ENCODE measurements at regions not wholly inside any gene's neighbourhood (a gene's known extent, or its start where the extent isn't known, plus 50 kb on each side); places are given as distances from the start of the nearest gene placed in this dataset.

DNA sequence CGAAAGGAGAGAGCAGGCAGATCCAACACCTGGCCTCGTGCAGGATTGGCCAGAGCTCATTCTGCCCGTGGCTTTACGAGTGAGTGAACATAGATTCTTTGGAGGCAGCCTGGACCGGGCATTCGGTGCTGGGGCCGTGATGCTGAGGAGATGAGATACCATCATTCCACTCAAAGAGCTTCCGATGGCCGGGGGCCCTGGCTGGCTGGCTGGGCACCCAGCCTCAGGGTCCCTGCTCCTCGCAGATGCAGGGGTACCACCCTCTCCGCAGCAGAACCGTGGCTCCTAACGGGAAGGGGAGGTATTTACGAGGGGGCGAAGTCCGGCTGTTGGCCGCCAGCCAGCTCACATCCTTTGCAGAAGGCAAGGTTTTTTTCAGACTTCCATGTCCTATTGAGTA is 66.1 kb upstream of the FOXF1 start:
- DNase-seq (ENCODE audit: low spot score): no peak
- Histone ChIP-seq H3K9me3 (ENCODE audit: severe bottlenecking) (no peaks in the 10 kb centered on the region), H3K27ac (ENCODE audit: poor library complexity, severe bottlenecking) (no peak overlapping the region), H3K36me3 (ENCODE audit: low read depth) (no peaks in the 10 kb centered on the region), H3K4me1 (ENCODE audit: insufficient read depth, poor library complexity, severe bottlenecking) (no peaks in the 10 kb centered on the region), H3K27me3 (ENCODE audit: insufficient read depth, poor library complexity, severe bottlenecking) (peaks cover 93% of the 10 kb centered on the region), H3K4me3 (ENCODE audit: severe bottlenecking) (no peak overlapping the region)
- TF ChIP-seq, protein P1, sequence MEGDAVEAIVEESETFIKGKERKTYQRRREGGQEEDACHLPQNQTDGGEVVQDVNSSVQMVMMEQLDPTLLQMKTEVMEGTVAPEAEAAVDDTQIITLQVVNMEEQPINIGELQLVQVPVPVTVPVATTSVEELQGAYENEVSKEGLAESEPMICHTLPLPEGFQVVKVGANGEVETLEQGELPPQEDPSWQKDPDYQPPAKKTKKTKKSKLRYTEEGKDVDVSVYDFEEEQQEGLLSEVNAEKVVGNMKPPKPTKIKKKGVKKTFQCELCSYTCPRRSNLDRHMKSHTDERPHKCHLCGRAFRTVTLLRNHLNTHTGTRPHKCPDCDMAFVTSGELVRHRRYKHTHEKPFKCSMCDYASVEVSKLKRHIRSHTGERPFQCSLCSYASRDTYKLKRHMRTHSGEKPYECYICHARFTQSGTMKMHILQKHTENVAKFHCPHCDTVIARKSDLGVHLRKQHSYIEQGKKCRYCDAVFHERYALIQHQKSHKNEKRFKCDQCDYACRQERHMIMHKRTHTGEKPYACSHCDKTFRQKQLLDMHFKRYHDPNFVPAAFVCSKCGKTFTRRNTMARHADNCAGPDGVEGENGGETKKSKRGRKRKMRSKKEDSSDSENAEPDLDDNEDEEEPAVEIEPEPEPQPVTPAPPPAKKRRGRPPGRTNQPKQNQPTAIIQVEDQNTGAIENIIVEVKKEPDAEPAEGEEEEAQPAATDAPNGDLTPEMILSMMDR (IDR thresholded peaks at IDR 0.05; ENCODE audit: poor library complexity, severe bottlenecking): no peak
- peak; percentile 38; the same call in 2 of the 3 replicates for ATAC-seq (ENCODE audit: low read depth)

DNA sequence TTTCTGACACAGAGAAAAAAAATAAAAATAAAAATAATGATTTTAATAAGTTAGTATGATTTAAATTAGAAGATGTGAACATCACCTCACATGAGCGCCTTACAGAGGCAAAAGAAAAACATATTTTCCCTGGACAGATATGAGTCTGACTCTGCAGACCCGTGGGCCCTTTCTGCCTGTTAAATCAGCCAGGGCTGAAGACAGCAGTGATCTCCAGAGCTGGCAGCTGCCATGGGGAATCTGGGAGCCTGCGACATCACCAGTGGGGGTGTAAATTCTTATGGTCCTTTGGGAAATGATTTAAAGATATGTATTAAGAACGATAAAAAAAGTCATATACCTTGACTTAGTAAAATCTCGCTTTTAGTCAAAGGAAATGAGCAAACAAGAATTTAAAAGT is 65.7 kb upstream of the FOXF1 start:
- no peaks in the 10 kb centered on the region for H3K9me3 ChIP-seq (ENCODE audit: severe bottlenecking)
- H3K36me3 ChIP-seq (ENCODE audit: low read depth): no peaks in the 10 kb centered on the region
- no peak overlapping the region for H3K27ac ChIP-seq (ENCODE audit: poor library complexity, severe bottlenecking)
- no peak for ATAC-seq (ENCODE audit: low read depth)
- no peak for DNase-seq (ENCODE audit: low spot score)
- H3K4me3 ChIP-seq (ENCODE audit: severe bottlenecking): no peak overlapping the region
- H3K4me1 ChIP-seq (ENCODE audit: insufficient read depth, poor library complexity, severe bottlenecking): no peaks in the 10 kb centered on the region
- TF ChIP-seq, protein P1 (IDR thresholded peaks at IDR 0.05; ENCODE audit: poor library complexity, severe bottlenecking): no peak
- peaks cover 93% of the 10 kb centered on the region for H3K27me3 ChIP-seq (ENCODE audit: insufficient read depth, poor library complexity, severe bottlenecking)

DNA sequence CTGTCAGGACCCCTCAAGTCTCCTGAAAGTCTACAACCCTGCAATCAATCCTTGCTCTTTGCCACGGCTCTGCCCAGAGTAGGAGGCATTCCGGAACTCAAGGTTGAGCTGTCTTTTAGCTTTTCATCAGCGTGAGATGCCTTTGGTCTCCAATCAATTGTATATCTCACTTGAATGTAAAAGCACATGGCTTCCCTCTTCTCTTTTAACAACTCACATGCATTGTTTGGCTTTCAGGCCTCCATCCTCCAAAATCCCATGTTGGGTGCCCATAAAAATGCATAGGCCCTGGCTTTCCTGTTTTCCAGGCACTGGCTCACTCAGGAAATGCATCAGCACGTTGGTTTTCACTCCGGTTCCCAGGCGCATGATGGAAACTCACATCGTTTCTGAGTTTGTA is 64.0 kb upstream of the FOXF1 start:
- Histone ChIP-seq H3K36me3 (ENCODE audit: low read depth) (no peaks in the 10 kb centered on the region), H3K27me3 (ENCODE audit: insufficient read depth, poor library complexity, severe bottlenecking) (peaks cover 93% of the 10 kb centered on the region), H3K4me1 (ENCODE audit: insufficient read depth, poor library complexity, severe bottlenecking) (no peaks in the 10 kb centered on the region), H3K4me3 (ENCODE audit: severe bottlenecking) (no peak overlapping the region), H3K9me3 (ENCODE audit: severe bottlenecking) (no peaks in the 10 kb centered on the region), H3K27ac (ENCODE audit: poor library complexity, severe bottlenecking) (no peak overlapping the region)
- TF ChIP-seq, protein P1 (IDR thresholded peaks at IDR 0.05; ENCODE audit: poor library complexity, severe bottlenecking): no peak
- DNase-seq (ENCODE audit: low spot score) (no peak), ATAC-seq (ENCODE audit: low read depth) (no peak)

DNA sequence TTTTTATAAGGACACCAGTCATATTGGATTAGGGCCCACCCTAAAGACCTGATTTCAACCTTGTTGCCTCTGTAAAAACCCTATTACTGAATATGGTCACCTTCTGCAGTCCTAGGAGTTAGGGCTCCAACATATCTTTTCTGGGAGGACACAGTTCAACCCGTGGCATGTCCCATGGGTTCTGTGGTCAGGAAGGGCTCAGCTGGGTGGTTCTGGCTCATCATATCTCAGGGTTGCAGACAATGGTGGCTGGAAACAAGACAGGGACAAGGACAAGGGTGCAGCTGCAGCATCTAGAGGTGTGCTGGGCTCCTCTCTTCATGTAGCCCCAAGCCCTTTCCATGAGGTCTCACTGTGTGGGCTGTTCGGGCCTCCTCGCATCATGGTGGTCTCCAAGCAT is 63.1 kb upstream of the FOXF1 start:
- ATAC-seq (ENCODE audit: low read depth) (no peak), DNase-seq (ENCODE audit: low spot score) (no peak)
- TF ChIP-seq, protein P1 (IDR thresholded peaks at IDR 0.05; ENCODE audit: poor library complexity, severe bottlenecking): no peak
- Histone ChIP-seq H3K4me3 (ENCODE audit: severe bottlenecking) (no peak overlapping the region), H3K9me3 (ENCODE audit: severe bottlenecking) (no peaks in the 10 kb centered on the region), H3K27ac (ENCODE audit: poor library complexity, severe bottlenecking) (no peak overlapping the region), H3K36me3 (ENCODE audit: low read depth) (no peaks in the 10 kb centered on the region), H3K4me1 (ENCODE audit: insufficient read depth, poor library complexity, severe bottlenecking) (no peaks in the 10 kb centered on the region), H3K27me3 (ENCODE audit: insufficient read depth, poor library complexity, severe bottlenecking) (peaks cover 93% of the 10 kb centered on the region)

DNA sequence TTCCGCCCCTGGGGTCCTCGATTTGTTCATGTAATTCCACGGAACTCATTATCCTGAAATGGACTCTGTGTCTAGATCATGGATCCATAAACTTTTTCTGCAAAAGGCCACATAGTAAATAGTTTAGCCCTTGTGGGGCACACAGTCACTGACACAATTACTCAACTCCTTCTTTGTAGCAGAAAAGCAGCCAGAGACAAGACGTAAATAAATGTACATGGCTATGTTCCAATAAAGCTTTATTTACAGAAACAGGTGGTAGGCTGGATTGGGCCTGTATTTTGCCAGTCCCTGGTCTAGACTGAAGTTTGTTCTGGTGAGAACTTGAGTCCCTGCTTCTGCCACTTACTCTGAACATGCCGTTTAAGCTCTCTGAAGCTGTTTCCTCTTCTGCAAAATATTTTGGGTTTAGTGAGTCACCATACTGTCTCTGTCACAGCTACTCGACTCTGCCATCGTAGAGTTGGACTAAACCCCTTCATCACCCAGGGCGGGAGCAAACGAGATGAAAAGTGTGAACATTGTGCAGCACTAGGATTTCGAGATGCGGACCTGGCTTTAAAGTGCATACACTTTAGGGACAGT is 61.9 kb upstream of the FOXF1 start:
- no peak overlapping the region for H3K27ac ChIP-seq (ENCODE audit: poor library complexity, severe bottlenecking)
- no peak overlapping the region for H3K4me3 ChIP-seq (ENCODE audit: severe bottlenecking)
- DNase-seq (ENCODE audit: low spot score) (no peak), ATAC-seq (ENCODE audit: low read depth) (no peak)
- H3K4me1 ChIP-seq (ENCODE audit: insufficient read depth, poor library complexity, severe bottlenecking): no peaks in the 10 kb centered on the region
- TF ChIP-seq, protein P1 (IDR thresholded peaks at IDR 0.05; ENCODE audit: poor library complexity, severe bottlenecking): no peak
- H3K27me3 ChIP-seq (ENCODE audit: insufficient read depth, poor library complexity, severe bottlenecking): peaks cover 85% of the 10 kb centered on the region
- H3K36me3 ChIP-seq (ENCODE audit: low read depth): no peaks in the 10 kb centered on the region
- no peaks in the 10 kb centered on the region for H3K9me3 ChIP-seq (ENCODE audit: severe bottlenecking)
